H9 (cell line): ENCODE measurements at regions not wholly inside any gene's neighbourhood (a gene's known extent, or its start where the extent isn't known, plus 50 kb on each side); places are given as distances from the start of the nearest gene placed in this dataset.

Experiments
- DNase-seq: peaks from one replicate; pipeline ENCODE4 v3.0.0-alpha.2; 2017
- H2AFZ ChIP-seq: one replicate; pipeline ENCODE4 v1.6.1; 2013; ENCODE audit warnings: mild to moderate bottlenecking, low read length, control low read depth, moderate library complexity
- H2AK5ac ChIP-seq: 2 replicates; pipeline ENCODE4 v1.6.1; 2013; ENCODE audit warnings: low read length, control low read depth, mixed read lengths; ENCODE audit not compliant: insufficient read length
- H2BK120ac ChIP-seq: one replicate; pipeline ENCODE4 v1.6.1; 2013; ENCODE audit warnings: low read depth, mild to moderate bottlenecking, low read length, control low read depth, inconsistent platforms; ENCODE audit not compliant: poor library complexity, severe bottlenecking
- H2BK12ac ChIP-seq: 2 replicates; pipeline ENCODE4 v1.6.1; 2013; ENCODE audit warnings: low read length, control low read depth, mixed read lengths, low read depth; ENCODE audit not compliant: insufficient read length
- H2BK15ac ChIP-seq: 2 replicates; pipeline ENCODE4 v1.6.1; 2013; ENCODE audit warnings: low read depth, low read length, control low read depth
- H2BK20ac ChIP-seq: one replicate; pipeline ENCODE4 v1.6.1; 2013; ENCODE audit warnings: low read depth, mild to moderate bottlenecking, low read length, control low read depth, inconsistent platforms; ENCODE audit not compliant: poor library complexity, severe bottlenecking
- H2BK5ac ChIP-seq: 2 replicates; pipeline ENCODE4 v1.6.1; 2013; ENCODE audit warnings: low read length, control low read depth, mixed read lengths; ENCODE audit not compliant: insufficient read length
- H3K14ac ChIP-seq: 2 replicates; pipeline ENCODE4 v1.6.1; 2013; ENCODE audit warnings: low read length, control low read depth; ENCODE audit not compliant: insufficient read depth
- H3K18ac ChIP-seq: 2 replicates; pipeline ENCODE4 v1.6.1; 2013; ENCODE audit warnings: low read depth, mild to moderate bottlenecking, mixed read lengths, low read length, control low read depth; ENCODE audit not compliant: insufficient read length
- H3K23ac ChIP-seq: 2 replicates; pipeline ENCODE4 v1.6.1; 2013; ENCODE audit warnings: low read length, control low read depth, mixed read lengths, low read depth; ENCODE audit not compliant: insufficient read length
- H3K23me2 ChIP-seq: 2 replicates; pipeline ENCODE4 v1.6.1; 2013; ENCODE audit warnings: low read depth, mild to moderate bottlenecking, mixed read lengths, low read length, control low read depth; ENCODE audit not compliant: insufficient read length, poor library complexity, severe bottlenecking
- H3K27ac ChIP-seq: 2 replicates; pipeline ENCODE4 v1.5.1; 2013; ENCODE audit warnings: low read length, control low read depth, mixed read lengths, low read depth; ENCODE audit not compliant: insufficient read length
- H3K27me3 ChIP-seq: 2 replicates; pipeline ENCODE4 v1.6.1; 2013; ENCODE audit warnings: low read length, control low read depth, inconsistent platforms; ENCODE audit not compliant: insufficient read depth
- H3K4ac ChIP-seq: 2 replicates; pipeline ENCODE4 v1.6.1; 2013; ENCODE audit warnings: low read depth, mild to moderate bottlenecking, control low read depth, inconsistent platforms, low read length, moderate library complexity
- H3K4me1 ChIP-seq: 2 replicates; pipeline ENCODE4 v1.6.1; 2013; ENCODE audit warnings: low read length, control low read depth, inconsistent platforms; ENCODE audit not compliant: insufficient read depth
- H3K4me2 ChIP-seq: 2 replicates; pipeline ENCODE4 v1.6.1; 2013; ENCODE audit warnings: low read length, control low read depth, mixed read lengths; ENCODE audit not compliant: insufficient read length, insufficient read depth
- H3K56ac ChIP-seq: 2 replicates; pipeline ENCODE4 v1.6.1; 2013; ENCODE audit warnings: low read depth, mild to moderate bottlenecking, mixed read lengths, low read length, control low read depth; ENCODE audit not compliant: insufficient read length
- H3K79me1 ChIP-seq: 2 replicates; pipeline ENCODE4 v1.6.1; 2013; ENCODE audit warnings: low read depth, mild to moderate bottlenecking, moderate library complexity, low read length, control low read depth, inconsistent platforms; ENCODE audit not compliant: insufficient read depth, poor library complexity, severe bottlenecking
- H3K79me2 ChIP-seq: 2 replicates; pipeline ENCODE4 v1.6.1; 2013; ENCODE audit warnings: low read length, control low read depth, inconsistent platforms; ENCODE audit not compliant: insufficient read depth
- H3K9ac ChIP-seq: 2 replicates; pipeline ENCODE4 v1.6.1; 2013; ENCODE audit warnings: low read length, control low read depth, mixed read lengths; ENCODE audit not compliant: insufficient read length; ENCODE audit errors: extremely low read depth
- H3K9me3 ChIP-seq: one replicate; pipeline ENCODE4 v1.6.1; 2013; ENCODE audit warnings: low read depth, low read length, inconsistent platforms; ENCODE audit not compliant: control insufficient read depth
- H3T11ph ChIP-seq: one replicate; pipeline ENCODE4 v1.6.1; 2013; ENCODE audit warnings: mild to moderate bottlenecking, low read length, control low read depth, inconsistent platforms
- H4K20me1 ChIP-seq: one replicate; pipeline ENCODE4 v1.6.1; 2013; ENCODE audit not compliant: control insufficient read depth, insufficient read length, insufficient read depth
- H4K5ac ChIP-seq: 2 replicates; pipeline ENCODE4 v1.6.1; 2013; ENCODE audit warnings: low read depth, mild to moderate bottlenecking, mixed read lengths, low read length, control low read depth; ENCODE audit not compliant: insufficient read length
- H4K8ac ChIP-seq: replicated peaks from 2 replicates; pipeline ENCODE4 v1.6.1; 2013; ENCODE audit warnings: low read length, control low read depth, mixed read lengths, low read depth; ENCODE audit not compliant: insufficient read length
- H4K91ac ChIP-seq: 2 replicates; pipeline ENCODE4 v1.6.1; 2013; ENCODE audit warnings: low read depth, mild to moderate bottlenecking, moderate library complexity, mixed read lengths, low read length, control low read depth; ENCODE audit not compliant: insufficient read length
- H3K27ac Mint-ChIP-seq, 3 experiments: 2 replicates in 2 of 3; 3 replicates in 1 of 3; pipeline ENCODE4 v1.8.0; 2020 to 2021; ENCODE audit warnings: mixed read lengths in 3 of 3, mild to moderate bottlenecking in 1 of 3, moderate library complexity in 1 of 3
- H3K27me3 Mint-ChIP-seq: 2 replicates; pipeline ENCODE4 v1.8.0; 2021; ENCODE audit warnings: low read depth, mild to moderate bottlenecking, moderate library complexity, mixed read lengths
- H3K36me3 Mint-ChIP-seq, 3 experiments: 2 replicates in 2 of 3; 3 replicates in 1 of 3; pipeline ENCODE4 v1.8.0; 2020 to 2021; ENCODE audit warnings: low read depth in 3 of 3, mixed read lengths in 3 of 3; ENCODE audit not compliant: insufficient read depth in 1 of 3
- H3K4me1 Mint-ChIP-seq, 2 experiments: 2 replicates each; pipeline ENCODE4 v1.8.0; 2020; ENCODE audit warnings: mixed read lengths in 2 of 2
- H3K4me3 Mint-ChIP-seq, 2 experiments: 2 replicates in 1 of 2; 3 replicates in 1 of 2; pipeline ENCODE4 v1.8.0; 2020 to 2021; ENCODE audit warnings: mild to moderate bottlenecking in 2 of 2, mixed read lengths in 2 of 2, moderate library complexity in 1 of 2
- H3K9me3 Mint-ChIP-seq, 2 experiments: 2 replicates in 1 of 2; 3 replicates in 1 of 2; pipeline ENCODE4 v1.8.0; 2020; ENCODE audit warnings: mild to moderate bottlenecking in 2 of 2, mixed read lengths in 2 of 2, moderate library complexity in 1 of 2
- WGBS: extraction: QIAGEN DNeasy Blood & Tissue Kit; methylation state at CpG from one replicate; pipeline ENCODE4 v1.1.7; 2013; ENCODE audit warnings: missing lambda C conversion rate, low lambda C conversion rate, mixed read lengths; ENCODE audit not compliant: insufficient read length; ENCODE audit errors: extremely low coverage; 5-methylcytosine and 5-hydroxymethylcytosine counted together
- TF ChIP-seq, protein P1 (sequence below): fragments of 200-600 bp; sonication (generic); conservative IDR thresholded peaks from 3 replicates; pipeline ENCODE4 v1.8.0; 2021; ENCODE audit warnings: antibody characterized with exemption, mild to moderate bottlenecking

DNA sequence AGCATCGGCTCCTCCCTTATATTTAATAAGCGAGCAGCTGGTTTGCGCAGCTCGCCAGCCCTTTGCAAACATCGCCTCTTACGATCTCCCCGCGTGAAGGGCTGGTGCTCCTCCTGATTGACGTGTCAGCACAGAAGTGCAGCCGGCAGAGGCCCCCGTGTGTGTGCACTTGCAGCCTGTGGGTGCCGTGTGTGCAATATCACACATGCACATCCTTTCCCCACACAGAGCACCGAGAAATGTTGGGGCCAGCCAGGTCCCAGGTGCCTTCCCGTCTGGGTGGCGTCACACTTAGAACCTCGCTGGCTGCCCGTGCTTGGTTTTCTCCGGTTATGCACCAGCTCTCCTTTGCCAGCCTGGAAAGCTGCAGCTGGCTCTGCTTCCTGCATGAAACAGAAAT lies 126.6 kb upstream of the AJAP1 start:
- Histone ChIP-seq H2BK20ac (no peak overlapping the region), H4K20me1 (peaks cover 3% of the 10 kb centered on the region), H2AK5ac (no peak overlapping the region), H3K23me2 (no peaks in the 10 kb centered on the region), H2BK12ac (no peak overlapping the region), H3K4me2 (no peak overlapping the region), H2BK15ac (no peak overlapping the region), H3K4me1 (no peaks in the 10 kb centered on the region), H3K79me2 (no peaks in the 10 kb centered on the region), H2AFZ (no peak overlapping the region), H3K56ac (no peak overlapping the region), H3K27ac (no peak overlapping the region), H4K5ac (no peak overlapping the region), H2BK120ac (no peak overlapping the region), H3T11ph (no peak overlapping the region), H3K4ac (no peak overlapping the region), H3K23ac (no peak overlapping the region), H4K8ac (no peak overlapping the region), H3K18ac (no peak overlapping the region), H3K79me1 (no peaks in the 10 kb centered on the region), H3K9me3 (no peaks in the 10 kb centered on the region), H2BK5ac (no peak overlapping the region), H4K91ac (no peak overlapping the region), H3K9ac (no peak overlapping the region), H3K14ac (no peak overlapping the region; the same call in 1 of the 2 replicates), H3K27me3 (no peaks in the 10 kb centered on the region)
- H3K27me3 Mint-ChIP-seq: peaks cover 19% of the 10 kb centered on the region
- H3K4me1 Mint-ChIP-seq: peaks cover 11 to 14% of the 10 kb centered on the region in 2 experiments
- no peak overlapping the region for H3K27ac Mint-ChIP-seq
- H3K36me3 Mint-ChIP-seq: no peaks in the 10 kb centered on the region
- WGBS: no CpG with 5 or more reads among the region's 18 CpGs
- no peak for DNase-seq
- no peaks in the 10 kb centered on the region for H3K9me3 Mint-ChIP-seq
- no peak overlapping the region for H3K4me3 Mint-ChIP-seq
- TF ChIP-seq, protein P1, sequence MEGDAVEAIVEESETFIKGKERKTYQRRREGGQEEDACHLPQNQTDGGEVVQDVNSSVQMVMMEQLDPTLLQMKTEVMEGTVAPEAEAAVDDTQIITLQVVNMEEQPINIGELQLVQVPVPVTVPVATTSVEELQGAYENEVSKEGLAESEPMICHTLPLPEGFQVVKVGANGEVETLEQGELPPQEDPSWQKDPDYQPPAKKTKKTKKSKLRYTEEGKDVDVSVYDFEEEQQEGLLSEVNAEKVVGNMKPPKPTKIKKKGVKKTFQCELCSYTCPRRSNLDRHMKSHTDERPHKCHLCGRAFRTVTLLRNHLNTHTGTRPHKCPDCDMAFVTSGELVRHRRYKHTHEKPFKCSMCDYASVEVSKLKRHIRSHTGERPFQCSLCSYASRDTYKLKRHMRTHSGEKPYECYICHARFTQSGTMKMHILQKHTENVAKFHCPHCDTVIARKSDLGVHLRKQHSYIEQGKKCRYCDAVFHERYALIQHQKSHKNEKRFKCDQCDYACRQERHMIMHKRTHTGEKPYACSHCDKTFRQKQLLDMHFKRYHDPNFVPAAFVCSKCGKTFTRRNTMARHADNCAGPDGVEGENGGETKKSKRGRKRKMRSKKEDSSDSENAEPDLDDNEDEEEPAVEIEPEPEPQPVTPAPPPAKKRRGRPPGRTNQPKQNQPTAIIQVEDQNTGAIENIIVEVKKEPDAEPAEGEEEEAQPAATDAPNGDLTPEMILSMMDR: no peak
